DND-41 (cell line): ENCODE measurements at regions not wholly inside any gene's neighbourhood (a gene's known extent, or its start where the extent isn't known, plus 50 kb on each side); places are given as distances from the start of the nearest gene placed in this dataset.

Experiments used
- ATAC-seq: fragments of 200-7000 bp; cut with Tn5 transposase; 3 replicates; pipeline ENCODE4 v1.9.1; 2021; ENCODE audit warnings: low read depth; ENCODE audit not compliant: insufficient read depth
- DNase-seq: peaks from one replicate; pipeline ENCODE4 v3.0.0-alpha.2; 2020
- H2AFZ ChIP-seq: 2 replicates; pipeline ENCODE4 v1.6.0; 2012; ENCODE audit warnings: low read depth, low read length
- H3K27ac ChIP-seq: 2 replicates; pipeline ENCODE4 v1.5.1; 2012; ENCODE audit warnings: low read length, inconsistent platforms
- H3K27me3 ChIP-seq: fragments of 200-600 bp; sonication (generic); 2 replicates; pipeline ENCODE4 v1.6.0; 2012; ENCODE audit warnings: low read length, mild to moderate bottlenecking, inconsistent platforms; ENCODE audit not compliant: insufficient read depth, poor library complexity
- H3K36me3 ChIP-seq: 2 replicates; pipeline ENCODE4 v1.5.1; 2012; ENCODE audit warnings: low read length, inconsistent platforms; ENCODE audit not compliant: insufficient read depth
- H3K4me1 ChIP-seq: 2 replicates; pipeline ENCODE4 v1.5.1; 2012; ENCODE audit warnings: mild to moderate bottlenecking, low read length; ENCODE audit not compliant: insufficient read depth
- H3K4me2 ChIP-seq: 2 replicates; pipeline ENCODE4 v1.6.0; 2012; ENCODE audit warnings: mild to moderate bottlenecking, moderate library complexity, low read length, inconsistent platforms; ENCODE audit not compliant: insufficient read depth
- H3K4me3 ChIP-seq, 2 experiments: fragments of 200-600 bp in 1 of 2; shearing (Covaris generic) in 1 of 2; 2 replicates each; pipeline ENCODE4 v1.5.1; 2012 to 2016; ENCODE audit warnings: inconsistent platforms in 2 of 2, low read length in 2 of 2, mild to moderate bottlenecking in 2 of 2, low read depth in 1 of 2, moderate library complexity in 1 of 2
- H3K79me2 ChIP-seq: 2 replicates; pipeline ENCODE4 v1.6.0; 2012; ENCODE audit warnings: low read length, inconsistent platforms; ENCODE audit not compliant: insufficient read depth
- H3K9ac ChIP-seq: 2 replicates; pipeline ENCODE4 v1.6.0; 2012; ENCODE audit warnings: low read depth, mild to moderate bottlenecking, inconsistent platforms, low read length, moderate library complexity
- H3K9me3 ChIP-seq: 2 replicates; pipeline ENCODE4 v1.5.1; 2012; ENCODE audit warnings: low read length, moderate library complexity, mild to moderate bottlenecking, inconsistent platforms; ENCODE audit not compliant: insufficient read depth, severe bottlenecking
- H4K20me1 ChIP-seq: 2 replicates; pipeline ENCODE4 v1.6.0; 2012; ENCODE audit warnings: low read length; ENCODE audit not compliant: insufficient read depth
- EZH2 ChIP-seq: IDR thresholded peaks from 3 replicates; pipeline ENCODE4 v1.6.1; 2012; ENCODE audit warnings: borderline replicate concordance, low read depth, mild to moderate bottlenecking, moderate library complexity, low read length, inconsistent platforms; ENCODE audit not compliant: severe bottlenecking
- TF ChIP-seq, protein P1 (sequence below): IDR thresholded peaks from 2 replicates; pipeline ENCODE4 v1.5.1; 2012; ENCODE audit warnings: borderline replicate concordance, low read length, moderate library complexity, mild to moderate bottlenecking; ENCODE audit not compliant: poor library complexity, severe bottlenecking; ENCODE audit errors: extremely low read depth

DNA sequence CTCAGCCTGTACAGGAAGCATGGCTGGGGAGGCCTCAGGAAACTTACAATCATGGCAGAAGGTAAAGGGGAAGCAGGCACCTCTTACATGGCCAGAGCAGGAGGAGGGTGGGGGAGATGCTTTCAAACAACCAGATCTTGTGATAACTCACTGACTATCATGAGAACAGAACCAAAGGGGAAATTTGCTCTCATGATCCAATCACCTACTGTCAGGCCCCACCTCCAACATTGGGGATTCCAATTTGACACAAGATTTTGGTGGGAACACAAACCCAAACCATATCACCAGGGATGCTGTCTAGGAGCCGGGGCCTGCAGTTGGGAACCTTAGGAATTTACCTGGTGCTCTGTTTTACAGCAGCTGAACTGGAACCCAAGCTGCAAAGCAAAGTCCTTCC, 191.1 kb upstream of the CITED2 start:
- ATAC-seq (no peak), DNase-seq (no peak)
- no peaks in the 10 kb centered on the region for H3K4me1 ChIP-seq
- no peak overlapping the region for H3K4me3 ChIP-seq
- H3K4me2 ChIP-seq, result no peak overlapping the region
- H2AFZ ChIP-seq, result no peak overlapping the region
- no peak for TF ChIP-seq EZH2
- TF ChIP-seq, protein P1, sequence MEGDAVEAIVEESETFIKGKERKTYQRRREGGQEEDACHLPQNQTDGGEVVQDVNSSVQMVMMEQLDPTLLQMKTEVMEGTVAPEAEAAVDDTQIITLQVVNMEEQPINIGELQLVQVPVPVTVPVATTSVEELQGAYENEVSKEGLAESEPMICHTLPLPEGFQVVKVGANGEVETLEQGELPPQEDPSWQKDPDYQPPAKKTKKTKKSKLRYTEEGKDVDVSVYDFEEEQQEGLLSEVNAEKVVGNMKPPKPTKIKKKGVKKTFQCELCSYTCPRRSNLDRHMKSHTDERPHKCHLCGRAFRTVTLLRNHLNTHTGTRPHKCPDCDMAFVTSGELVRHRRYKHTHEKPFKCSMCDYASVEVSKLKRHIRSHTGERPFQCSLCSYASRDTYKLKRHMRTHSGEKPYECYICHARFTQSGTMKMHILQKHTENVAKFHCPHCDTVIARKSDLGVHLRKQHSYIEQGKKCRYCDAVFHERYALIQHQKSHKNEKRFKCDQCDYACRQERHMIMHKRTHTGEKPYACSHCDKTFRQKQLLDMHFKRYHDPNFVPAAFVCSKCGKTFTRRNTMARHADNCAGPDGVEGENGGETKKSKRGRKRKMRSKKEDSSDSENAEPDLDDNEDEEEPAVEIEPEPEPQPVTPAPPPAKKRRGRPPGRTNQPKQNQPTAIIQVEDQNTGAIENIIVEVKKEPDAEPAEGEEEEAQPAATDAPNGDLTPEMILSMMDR, result no peak
- no peaks in the 10 kb centered on the region for H3K36me3 ChIP-seq
- H3K9me3 ChIP-seq, result no peaks in the 10 kb centered on the region
- H4K20me1 ChIP-seq, result no peaks in the 10 kb centered on the region
- no peaks in the 10 kb centered on the region for H3K27me3 ChIP-seq
- no peak overlapping the region for H3K27ac ChIP-seq
- H3K9ac ChIP-seq, result no peak overlapping the region
- no peaks in the 10 kb centered on the region for H3K79me2 ChIP-seq

DNA sequence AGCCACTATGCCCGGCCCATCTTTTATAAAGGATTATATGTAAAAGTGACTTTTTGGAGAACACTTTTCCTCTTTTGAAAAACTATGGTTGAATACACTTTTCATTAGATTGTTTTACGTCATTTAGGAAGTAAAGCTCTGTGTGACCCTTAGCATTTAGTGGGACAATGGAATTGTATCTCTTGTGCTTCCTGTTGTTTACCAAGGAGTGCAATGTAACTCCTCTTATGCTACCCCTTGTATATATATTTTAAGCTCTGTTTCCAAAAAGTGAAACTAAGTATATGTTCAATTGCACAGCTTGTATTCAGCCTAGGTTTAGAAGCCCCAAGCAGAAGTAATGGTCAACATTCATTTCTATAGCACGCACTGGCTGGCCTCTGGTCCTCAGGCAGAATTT, 183.1 kb upstream of the CITED2 start:
- ATAC-seq (no peak), DNase-seq (no peak)
- Histone ChIP-seq H3K4me2 (no peak overlapping the region), H2AFZ (no peak overlapping the region), H3K4me3 (no peak overlapping the region), H3K9ac (no peak overlapping the region), H3K4me1 (no peaks in the 10 kb centered on the region), H3K27me3 (no peaks in the 10 kb centered on the region), H3K79me2 (no peaks in the 10 kb centered on the region), H3K27ac (no peak overlapping the region), H3K36me3 (no peaks in the 10 kb centered on the region), H3K9me3 (no peaks in the 10 kb centered on the region), H4K20me1 (no peaks in the 10 kb centered on the region)
- no peak for TF ChIP-seq EZH2

DNA sequence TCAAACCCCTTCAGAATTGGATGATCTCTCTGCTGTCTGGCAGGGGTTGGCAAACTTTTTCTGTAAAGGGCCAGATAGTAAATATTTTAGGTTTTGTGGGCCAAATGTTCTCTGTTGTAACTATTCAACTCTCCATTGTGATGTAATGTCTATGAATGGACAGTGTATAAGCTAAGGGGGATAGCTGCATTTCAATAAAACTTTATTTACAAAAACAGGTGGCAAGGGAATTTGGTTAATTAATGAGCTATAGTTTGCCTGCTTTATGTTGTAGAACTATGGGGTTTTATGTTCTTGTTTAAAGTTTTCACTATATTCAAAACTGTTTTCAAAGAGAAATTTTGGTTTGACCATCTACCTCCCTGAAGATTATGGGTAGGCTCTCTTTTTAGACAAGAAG, 182.1 kb upstream of the CITED2 start:
- Histone ChIP-seq H3K9ac (no peak overlapping the region), H3K4me2 (no peak overlapping the region), H2AFZ (no peak overlapping the region), H3K4me3 (no peak overlapping the region), H3K27ac (no peak overlapping the region), H3K36me3 (no peaks in the 10 kb centered on the region), H3K79me2 (no peaks in the 10 kb centered on the region), H3K4me1 (no peaks in the 10 kb centered on the region), H3K9me3 (no peaks in the 10 kb centered on the region), H3K27me3 (no peaks in the 10 kb centered on the region), H4K20me1 (no peaks in the 10 kb centered on the region)
- ATAC-seq (no peak), DNase-seq (no peak)
- TF ChIP-seq, protein P1, result no peak
- no peak for TF ChIP-seq EZH2

DNA sequence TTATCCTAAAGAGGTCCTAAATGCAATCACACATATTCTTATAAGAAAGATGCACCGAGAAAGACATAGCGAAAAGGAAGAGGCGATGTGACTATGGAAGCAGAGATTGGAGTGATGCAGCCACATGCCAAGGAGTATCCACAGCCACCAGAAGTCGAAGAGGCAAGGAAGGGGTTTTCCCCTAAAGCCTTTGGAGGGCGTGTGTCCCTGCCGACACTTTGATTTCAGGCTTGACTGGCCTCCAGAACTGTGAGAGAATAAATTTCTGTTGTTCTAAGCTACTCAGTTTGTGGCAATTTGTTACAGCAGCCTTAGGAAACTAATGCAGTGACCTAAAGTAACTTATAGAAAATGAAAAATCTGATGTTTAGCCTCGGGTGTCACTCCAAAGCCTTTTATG, 179.5 kb upstream of the CITED2 start:
- Histone ChIP-seq H3K4me1 (no peaks in the 10 kb centered on the region), H3K27ac (no peak overlapping the region), H3K4me2 (no peak overlapping the region), H3K36me3 (no peaks in the 10 kb centered on the region), H3K9ac (no peak overlapping the region), H4K20me1 (no peaks in the 10 kb centered on the region), H3K27me3 (no peaks in the 10 kb centered on the region), H3K4me3 (no peak overlapping the region), H3K9me3 (no peaks in the 10 kb centered on the region), H2AFZ (no peak overlapping the region), H3K79me2 (no peaks in the 10 kb centered on the region)
- TF ChIP-seq, protein P1, result no peak
- no peak for TF ChIP-seq EZH2
- DNase-seq (no peak), ATAC-seq (no peak)
